HG02970 (cell line): ENCODE measurements at regions not wholly inside any gene's neighbourhood (a gene's known extent, or its start where the extent isn't known, plus 50 kb on each side); places are given as distances from the start of the nearest gene placed in this dataset.
"Not testable (repeated sequence)": the region's sequence is repeated elsewhere in the genome, so short reads cannot be mapped to it uniquely, and the experiment has no call there.

Experiments
- ATAC-seq: cut with Tn5 transposase; IDR thresholded peaks from one replicate; pipeline ENCODE4 v1.9.1; 2021; ENCODE audit warnings: mild to moderate bottlenecking, moderate library complexity, moderate number of reproducible peaks; ENCODE audit not compliant: unreplicated experiment, low FRiP score

- no peak for ATAC-seq
These were observed 55.4 kb downstream of the TMEM121 start for GRCh38 chr14:105581551-105582341.

- no peak for ATAC-seq
These were observed 56.3 kb downstream of the TMEM121 start for GRCh38 chr14:105582639-105583038.

GRCh38 chr14:105583914-105584313, 57.5 kb downstream of the TMEM121 start:
- ATAC-seq, result not testable (repeated sequence)

GRCh38 chr14:105585290-105585689, 58.9 kb downstream of the TMEM121 start:
- not testable (repeated sequence) for ATAC-seq

- ATAC-seq, result not testable (repeated sequence)
These were observed 59.3 kb downstream of the TMEM121 start for GRCh38 chr14:105585722-105586121.

- not testable (repeated sequence) for ATAC-seq
These were observed 59.9 kb downstream of the TMEM121 start for GRCh38 chr14:105586144-105586872.

- not testable (repeated sequence) for ATAC-seq
These were observed 60.7 kb downstream of the TMEM121 start for GRCh38 chr14:105587034-105587433.

- ATAC-seq, result not testable (repeated sequence)
These were observed 61.3 kb downstream of the TMEM121 start for GRCh38 chr14:105587482-105588235.

- ATAC-seq, result no peak
These were observed 62.0 kb downstream of the TMEM121 start for GRCh38 chr14:105588236-105588860.

GRCh38 chr14:105589161-105589925, 63.0 kb downstream of the TMEM121 start:
- ATAC-seq, result no peak

GRCh38 chr14:105589926-105590185, 63.5 kb downstream of the TMEM121 start:
- ATAC-seq, result not testable (repeated sequence)

GRCh38 chr14:105591052-105591451, 64.7 kb downstream of the TMEM121 start:
- no peak for ATAC-seq

GRCh38 chr14:105591792-105592341, 65.5 kb downstream of the TMEM121 start:
- not testable (repeated sequence) for ATAC-seq

GRCh38 chr14:105592646-105593045, 66.3 kb downstream of the TMEM121 start:
- not testable (repeated sequence) for ATAC-seq

GRCh38 chr14:105595346-105595745, 69.0 kb downstream of the TMEM121 start:
- not testable (repeated sequence) for ATAC-seq

- not testable (repeated sequence) for ATAC-seq
These were observed 70.0 kb downstream of the TMEM121 start for GRCh38 chr14:105596374-105596773.

GRCh38 chr14:105598040-105598763, 71.8 kb downstream of the TMEM121 start:
- not testable (repeated sequence) for ATAC-seq

- not testable (repeated sequence) for ATAC-seq
These were observed 72.7 kb downstream of the TMEM121 start for GRCh38 chr14:105598925-105599586.
